ENCODE measurements at regions not wholly inside any gene's neighbourhood (a gene's known extent, or its start where the extent isn't known, plus 50 kb on each side); places are given as distances from the start of the nearest gene placed in this dataset.

- TF ChIP-seq CTCF (IDR thresholded peaks at IDR 0.05) (no peak), EP300 (IDR thresholded peaks at IDR 0.05) (no peak), POLR2A (IDR thresholded peaks at IDR 0.05) (no peak)
Observed at GRCh38 chr10:2948127-2948854, 119.1 kb upstream of the PFKP start.
